GM12873 (cell line): ENCODE measurements at regions not wholly inside any gene's neighbourhood (a gene's known extent, or its start where the extent isn't known, plus 50 kb on each side); places are given as distances from the start of the nearest gene placed in this dataset.

Experiments used
- TF ChIP-seq, protein P1 (sequence below): IDR thresholded peaks from 2 replicates; pipeline ENCODE4 v1.5.1; 2012; ENCODE audit warnings: low read depth, mild to moderate bottlenecking, moderate library complexity, low read length, control low read depth; ENCODE audit not compliant: insufficient read depth; ENCODE audit errors: missing control alignments

DNA sequence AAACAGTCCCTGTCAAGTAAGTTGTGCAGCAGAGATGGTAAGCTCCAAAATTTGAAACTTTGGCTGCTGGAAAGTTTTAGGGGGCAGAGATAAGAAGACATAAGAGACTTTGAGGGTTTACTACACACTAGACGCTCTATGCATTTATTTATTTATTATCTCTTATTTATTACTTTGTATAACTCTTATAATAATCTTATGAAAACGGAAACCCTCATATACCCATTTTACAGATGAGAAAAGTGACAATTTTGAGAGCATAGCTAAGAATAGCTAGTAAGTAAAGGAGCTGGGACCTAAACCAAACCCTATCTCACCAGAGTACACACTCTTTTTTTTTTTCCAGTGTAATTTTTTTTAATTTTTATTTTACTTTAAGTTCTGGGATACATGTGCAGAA, 112.8 kb upstream of the PKDCC start:
- TF ChIP-seq, protein P1, sequence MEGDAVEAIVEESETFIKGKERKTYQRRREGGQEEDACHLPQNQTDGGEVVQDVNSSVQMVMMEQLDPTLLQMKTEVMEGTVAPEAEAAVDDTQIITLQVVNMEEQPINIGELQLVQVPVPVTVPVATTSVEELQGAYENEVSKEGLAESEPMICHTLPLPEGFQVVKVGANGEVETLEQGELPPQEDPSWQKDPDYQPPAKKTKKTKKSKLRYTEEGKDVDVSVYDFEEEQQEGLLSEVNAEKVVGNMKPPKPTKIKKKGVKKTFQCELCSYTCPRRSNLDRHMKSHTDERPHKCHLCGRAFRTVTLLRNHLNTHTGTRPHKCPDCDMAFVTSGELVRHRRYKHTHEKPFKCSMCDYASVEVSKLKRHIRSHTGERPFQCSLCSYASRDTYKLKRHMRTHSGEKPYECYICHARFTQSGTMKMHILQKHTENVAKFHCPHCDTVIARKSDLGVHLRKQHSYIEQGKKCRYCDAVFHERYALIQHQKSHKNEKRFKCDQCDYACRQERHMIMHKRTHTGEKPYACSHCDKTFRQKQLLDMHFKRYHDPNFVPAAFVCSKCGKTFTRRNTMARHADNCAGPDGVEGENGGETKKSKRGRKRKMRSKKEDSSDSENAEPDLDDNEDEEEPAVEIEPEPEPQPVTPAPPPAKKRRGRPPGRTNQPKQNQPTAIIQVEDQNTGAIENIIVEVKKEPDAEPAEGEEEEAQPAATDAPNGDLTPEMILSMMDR, result no peak

DNA sequence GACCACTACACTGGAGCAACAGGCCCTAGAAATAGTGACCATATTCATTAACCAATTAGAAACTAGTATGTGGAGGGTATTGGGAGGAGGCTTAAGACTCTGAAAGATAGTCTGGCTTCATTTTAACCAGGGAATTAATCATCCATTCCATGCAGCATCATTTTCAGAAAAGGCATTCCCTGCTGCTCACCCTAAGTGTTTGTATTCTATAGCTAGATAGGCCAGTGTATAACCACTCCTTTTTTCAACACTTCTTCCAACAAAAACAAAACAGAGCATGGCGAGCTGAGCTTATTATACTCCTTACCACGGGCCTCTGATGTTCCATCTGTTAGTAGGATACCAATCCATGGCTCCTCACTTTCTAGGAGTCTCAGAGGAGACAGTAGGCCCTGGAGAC, 112.0 kb upstream of the PKDCC start:
- TF ChIP-seq, protein P1, result no peak

DNA sequence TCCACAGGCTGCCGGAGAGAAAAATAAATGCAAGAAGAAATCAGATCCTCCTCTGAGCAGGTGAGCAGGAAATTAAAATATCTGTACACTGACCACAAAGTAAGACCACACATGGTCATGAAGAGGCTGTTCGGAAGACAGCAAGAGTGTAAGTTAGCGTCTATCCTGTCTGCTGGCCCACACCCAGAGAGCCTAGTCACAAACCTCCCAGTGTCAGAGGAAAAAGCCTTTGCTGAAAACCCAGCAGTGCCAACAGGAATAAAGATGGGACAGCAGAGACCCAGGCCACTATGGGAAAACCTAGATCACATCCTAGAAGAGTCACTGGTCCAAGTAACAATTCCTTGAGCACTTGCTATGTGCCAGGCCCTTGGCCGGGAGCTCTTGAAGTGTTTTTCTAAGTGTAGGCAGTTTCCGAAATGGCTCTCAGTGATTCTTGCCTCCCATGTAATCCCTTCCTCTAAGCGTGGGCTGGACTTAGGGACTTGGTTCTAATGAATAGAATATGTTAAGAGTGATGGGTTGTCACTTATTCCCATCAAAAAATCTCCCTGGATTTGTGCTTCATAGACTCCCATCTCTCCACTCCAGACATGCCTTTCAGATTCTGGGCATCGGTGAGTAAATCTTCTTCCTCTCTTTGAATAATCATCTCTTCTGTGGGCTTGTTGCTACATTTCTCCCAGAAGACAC, 110.9 kb upstream of the PKDCC start:
- TF ChIP-seq, protein P1, result no peak

DNA sequence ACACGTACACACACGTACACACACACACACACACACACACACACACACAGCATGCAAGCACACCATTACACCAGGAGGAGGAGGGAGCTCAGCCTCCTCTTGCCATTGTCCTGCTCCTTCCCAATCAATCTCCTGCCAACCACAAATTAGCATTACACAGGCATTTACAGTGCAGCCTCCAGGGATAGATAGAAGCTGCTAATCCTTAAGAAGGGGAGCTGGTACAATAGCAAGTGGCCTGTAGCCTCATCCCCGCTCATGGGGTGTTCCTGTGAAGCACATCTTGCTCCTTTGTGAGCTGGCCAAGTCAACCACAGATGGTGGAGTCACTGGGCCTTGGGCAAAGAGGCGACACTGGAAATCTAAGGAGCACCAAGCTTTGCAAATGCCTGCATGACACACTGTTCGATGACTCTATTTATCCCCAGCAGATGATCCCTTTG, 110.3 kb upstream of the PKDCC start:
- TF ChIP-seq, protein P1, result no peak

DNA sequence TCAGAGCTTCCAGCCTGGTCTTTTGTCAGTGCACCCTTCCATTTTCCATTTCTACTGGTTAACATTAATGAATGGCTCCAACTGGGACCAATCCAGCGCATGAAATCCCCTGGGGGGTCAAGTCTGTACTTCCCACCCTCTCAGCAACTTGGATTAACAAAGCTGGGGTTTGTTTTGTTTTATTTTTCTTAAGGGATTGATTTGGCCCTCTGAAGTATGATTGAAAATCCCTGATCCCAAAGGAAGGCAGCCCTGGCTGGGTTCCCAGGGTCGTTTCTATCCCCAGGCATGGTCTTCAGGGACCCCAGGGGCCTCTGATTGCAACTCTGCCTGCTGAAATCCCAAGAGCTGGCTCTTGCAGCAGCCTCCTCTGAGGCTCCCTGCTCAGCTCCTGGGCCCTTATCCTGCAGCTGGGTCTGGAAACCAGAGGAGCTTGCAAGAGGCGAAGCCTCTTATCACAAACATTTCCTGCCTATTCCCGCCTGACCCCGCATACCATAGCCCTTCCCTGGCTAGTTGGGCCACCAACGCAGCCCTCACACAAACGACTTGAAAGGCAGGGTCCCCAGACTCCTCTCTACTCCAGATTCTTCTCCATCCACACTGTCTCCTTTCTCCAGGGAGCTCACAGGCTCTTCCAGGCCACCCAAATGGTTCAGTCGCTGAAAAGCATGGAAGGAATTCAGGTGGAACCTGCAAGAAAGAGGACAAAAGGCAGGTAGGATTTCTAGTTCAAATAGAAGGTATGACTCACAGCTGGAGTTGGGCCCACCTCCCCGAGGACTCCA, 109.7 kb upstream of the PKDCC start:
- TF ChIP-seq, protein P1, result no peak

DNA sequence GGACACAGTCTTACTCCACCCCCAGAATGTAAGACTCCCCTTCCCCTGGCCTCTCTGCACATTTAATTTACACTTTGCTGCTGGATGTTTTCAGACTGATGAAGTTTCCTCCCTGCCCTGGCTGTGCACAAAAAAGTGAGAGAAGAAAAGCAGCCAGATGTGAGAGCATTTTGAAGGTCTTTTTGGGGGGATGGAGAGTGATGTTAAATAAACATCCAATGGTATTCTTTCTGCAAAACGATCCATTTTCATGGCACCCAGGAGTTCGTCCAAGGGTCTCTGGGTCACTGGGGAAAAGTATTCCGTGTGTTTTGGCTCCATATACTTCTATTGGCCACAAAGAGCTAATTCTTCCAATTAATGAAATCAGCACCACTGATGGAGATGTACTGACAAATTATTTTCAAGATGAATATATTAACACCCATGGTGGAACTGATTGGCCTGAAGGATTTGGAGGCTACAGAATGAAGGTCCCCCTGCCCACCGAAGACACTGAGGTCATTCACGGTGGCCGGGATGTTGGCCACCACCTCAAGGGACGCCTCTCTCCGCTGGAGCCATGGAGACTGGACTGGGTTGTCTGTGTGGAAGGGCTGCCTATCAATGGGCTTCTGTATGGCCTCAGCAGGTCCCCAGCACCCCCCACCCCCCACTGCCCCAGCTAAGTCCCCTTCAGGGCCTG, 107.6 kb upstream of the PKDCC start:
- TF ChIP-seq, protein P1, result no peak

DNA sequence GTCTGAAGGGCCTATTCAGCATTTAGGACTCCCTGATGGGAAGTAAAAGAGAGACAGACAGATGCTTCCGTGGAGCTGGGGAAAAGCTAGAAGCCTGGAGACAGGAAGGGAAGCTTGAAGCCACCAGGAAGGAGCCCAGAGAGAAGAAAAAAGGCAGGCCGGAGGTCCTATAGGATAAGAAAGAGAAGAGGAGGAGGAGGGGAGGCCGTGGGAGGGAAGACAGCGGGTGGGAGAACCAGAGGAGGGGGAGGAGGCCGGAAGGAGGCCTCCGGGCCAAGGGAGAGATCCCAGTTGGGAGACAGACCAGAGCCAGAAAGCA, 107.1 kb upstream of the PKDCC start:
- TF ChIP-seq, protein P1, result no peak
